ENCODE measurements at regions not wholly inside any gene's neighbourhood (a gene's known extent, or its start where the extent isn't known, plus 50 kb on each side); places are given as distances from the start of the nearest gene placed in this dataset.

DNA sequence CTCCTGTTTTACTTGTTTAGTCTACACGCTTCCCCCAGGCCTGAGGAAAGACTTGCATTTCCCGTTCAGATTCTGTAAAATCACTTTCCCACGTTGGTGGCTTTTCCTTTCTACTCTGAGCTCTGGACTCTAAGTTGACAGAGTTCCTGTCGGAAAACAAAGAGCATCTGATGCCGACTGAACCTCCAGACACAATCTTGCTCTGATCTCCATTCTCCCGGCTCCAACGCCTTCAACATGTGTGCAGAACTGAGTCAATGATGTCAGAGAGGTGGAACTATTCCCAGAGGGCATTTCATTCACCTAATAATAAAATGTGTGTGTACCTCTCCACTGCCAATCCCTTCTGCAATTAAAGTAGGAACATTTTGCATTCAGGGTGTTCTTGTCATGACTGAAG lies 147.7 kb downstream of the MIS18A start:
- TF ChIP-seq POLR2A (IDR thresholded peaks at IDR 0.05), result no peak
- TF ChIP-seq, protein P1, sequence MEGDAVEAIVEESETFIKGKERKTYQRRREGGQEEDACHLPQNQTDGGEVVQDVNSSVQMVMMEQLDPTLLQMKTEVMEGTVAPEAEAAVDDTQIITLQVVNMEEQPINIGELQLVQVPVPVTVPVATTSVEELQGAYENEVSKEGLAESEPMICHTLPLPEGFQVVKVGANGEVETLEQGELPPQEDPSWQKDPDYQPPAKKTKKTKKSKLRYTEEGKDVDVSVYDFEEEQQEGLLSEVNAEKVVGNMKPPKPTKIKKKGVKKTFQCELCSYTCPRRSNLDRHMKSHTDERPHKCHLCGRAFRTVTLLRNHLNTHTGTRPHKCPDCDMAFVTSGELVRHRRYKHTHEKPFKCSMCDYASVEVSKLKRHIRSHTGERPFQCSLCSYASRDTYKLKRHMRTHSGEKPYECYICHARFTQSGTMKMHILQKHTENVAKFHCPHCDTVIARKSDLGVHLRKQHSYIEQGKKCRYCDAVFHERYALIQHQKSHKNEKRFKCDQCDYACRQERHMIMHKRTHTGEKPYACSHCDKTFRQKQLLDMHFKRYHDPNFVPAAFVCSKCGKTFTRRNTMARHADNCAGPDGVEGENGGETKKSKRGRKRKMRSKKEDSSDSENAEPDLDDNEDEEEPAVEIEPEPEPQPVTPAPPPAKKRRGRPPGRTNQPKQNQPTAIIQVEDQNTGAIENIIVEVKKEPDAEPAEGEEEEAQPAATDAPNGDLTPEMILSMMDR (IDR thresholded peaks at IDR 0.05 in 4 of 5, conservative IDR thresholded peaks at IDR 0.05 in 1 of 5), result no peak

All from gastrocnemius medialis (tissue), 4 donors.